ENCODE measurements at regions not wholly inside any gene's neighbourhood (a gene's known extent, or its start where the extent isn't known, plus 50 kb on each side); places are given as distances from the start of the nearest gene placed in this dataset.
"Not testable (repeated sequence)": the region's sequence is repeated elsewhere in the genome, so short reads cannot be mapped to it uniquely, and the experiment has no call there.

- no peak for DNase-seq (ENCODE audit: low spot score)
- no peak overlapping the region for H3K27ac ChIP-seq
These were observed 272.6 kb downstream of the FGFR2 start for GRCh38 chr10:121325490-121326231.

DNA sequence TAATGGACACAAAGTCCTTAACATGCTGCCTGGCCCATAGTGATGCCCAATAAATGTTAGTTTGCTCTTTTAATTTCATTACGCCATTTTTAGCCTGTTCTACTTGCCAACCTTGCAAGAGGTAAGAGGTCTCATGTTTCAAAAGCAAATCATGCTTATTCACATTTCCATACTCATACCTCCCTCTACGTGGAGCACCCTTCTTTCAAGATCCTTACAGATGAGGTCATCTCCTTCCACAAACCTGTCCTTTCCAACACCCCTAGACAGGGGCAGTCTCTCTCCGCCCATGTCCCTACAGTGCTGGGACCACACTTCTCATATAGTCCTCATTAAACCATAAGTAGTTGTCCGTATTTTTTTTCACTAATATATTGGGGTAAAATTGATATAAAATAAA is 271.3 kb downstream of the FGFR2 start:
- DNase-seq (ENCODE audit: low spot score) = no peak
- Histone ChIP-seq H3K4me3 (no peak overlapping the region), H3K27ac (no peak overlapping the region)
- TF ChIP-seq, protein P1, sequence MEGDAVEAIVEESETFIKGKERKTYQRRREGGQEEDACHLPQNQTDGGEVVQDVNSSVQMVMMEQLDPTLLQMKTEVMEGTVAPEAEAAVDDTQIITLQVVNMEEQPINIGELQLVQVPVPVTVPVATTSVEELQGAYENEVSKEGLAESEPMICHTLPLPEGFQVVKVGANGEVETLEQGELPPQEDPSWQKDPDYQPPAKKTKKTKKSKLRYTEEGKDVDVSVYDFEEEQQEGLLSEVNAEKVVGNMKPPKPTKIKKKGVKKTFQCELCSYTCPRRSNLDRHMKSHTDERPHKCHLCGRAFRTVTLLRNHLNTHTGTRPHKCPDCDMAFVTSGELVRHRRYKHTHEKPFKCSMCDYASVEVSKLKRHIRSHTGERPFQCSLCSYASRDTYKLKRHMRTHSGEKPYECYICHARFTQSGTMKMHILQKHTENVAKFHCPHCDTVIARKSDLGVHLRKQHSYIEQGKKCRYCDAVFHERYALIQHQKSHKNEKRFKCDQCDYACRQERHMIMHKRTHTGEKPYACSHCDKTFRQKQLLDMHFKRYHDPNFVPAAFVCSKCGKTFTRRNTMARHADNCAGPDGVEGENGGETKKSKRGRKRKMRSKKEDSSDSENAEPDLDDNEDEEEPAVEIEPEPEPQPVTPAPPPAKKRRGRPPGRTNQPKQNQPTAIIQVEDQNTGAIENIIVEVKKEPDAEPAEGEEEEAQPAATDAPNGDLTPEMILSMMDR (IDR thresholded peaks at IDR 0.05) = no peak

More at GRCh38 chr10:121325490-121326231, 272.6 kb downstream of the FGFR2 start:
- no peak overlapping the region for H3K4me3 ChIP-seq
- TF ChIP-seq, protein P1 (IDR thresholded peaks at IDR 0.05) = no peak

DNA sequence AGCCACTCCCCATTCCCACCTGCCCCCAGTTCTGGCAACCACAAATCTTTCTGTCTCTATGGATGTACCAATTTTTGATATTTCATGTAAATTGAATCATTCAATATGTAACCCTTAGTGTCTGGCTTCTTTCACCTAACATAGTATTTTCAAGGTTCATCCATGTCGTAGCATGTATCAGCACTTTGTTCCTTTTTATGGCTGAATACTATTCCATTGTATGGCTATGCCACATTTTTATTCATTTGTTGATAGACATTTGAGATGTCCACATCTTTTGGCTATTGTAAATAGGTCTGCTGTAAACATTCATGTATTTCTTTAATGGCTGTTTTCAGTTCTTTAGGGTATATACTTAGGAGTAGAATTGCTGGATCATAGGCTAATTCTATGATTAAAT is 270.5 kb downstream of the FGFR2 start:
- no peak overlapping the region for H3K4me3 ChIP-seq
- TF ChIP-seq, protein P1 (IDR thresholded peaks at IDR 0.05) = no peak

DNA sequence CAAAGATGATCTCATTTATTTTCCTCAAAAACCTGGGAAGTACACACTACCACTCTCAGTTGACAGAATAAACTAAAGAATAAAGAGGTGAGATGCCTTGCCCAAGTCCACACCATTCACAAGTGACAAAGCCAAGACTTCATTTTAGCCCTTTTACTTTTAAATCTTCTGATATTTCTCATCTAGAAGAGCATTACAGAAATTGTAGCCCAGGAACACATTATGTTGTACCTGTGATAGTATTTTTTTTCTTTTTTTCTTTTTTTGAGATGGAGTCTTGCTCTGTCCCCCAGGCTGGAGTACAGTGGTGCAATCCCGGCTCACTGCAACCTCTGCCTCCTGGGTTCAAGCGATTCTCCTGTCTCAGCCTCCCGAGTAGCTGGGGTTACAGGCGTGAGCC is 268.6 kb downstream of the FGFR2 start:
- H3K4me3 ChIP-seq; H3K27ac ChIP-seq; DNase-seq (ENCODE audit: low spot score): not testable (repeated sequence)

More for the DNA sequence above, 270.5 kb downstream of the FGFR2 start:
- no peak for DNase-seq (ENCODE audit: low spot score)
- no peak overlapping the region for H3K27ac ChIP-seq

- TF ChIP-seq, protein P1 (IDR thresholded peaks at IDR 0.05) = no peak
- no peak overlapping the region for H3K27ac ChIP-seq
- no peak overlapping the region for H3K4me3 ChIP-seq
- DNase-seq (ENCODE audit: low spot score) = no peak
These were observed 267.7 kb downstream of the FGFR2 start for GRCh38 chr10:121330563-121330962.

DNA sequence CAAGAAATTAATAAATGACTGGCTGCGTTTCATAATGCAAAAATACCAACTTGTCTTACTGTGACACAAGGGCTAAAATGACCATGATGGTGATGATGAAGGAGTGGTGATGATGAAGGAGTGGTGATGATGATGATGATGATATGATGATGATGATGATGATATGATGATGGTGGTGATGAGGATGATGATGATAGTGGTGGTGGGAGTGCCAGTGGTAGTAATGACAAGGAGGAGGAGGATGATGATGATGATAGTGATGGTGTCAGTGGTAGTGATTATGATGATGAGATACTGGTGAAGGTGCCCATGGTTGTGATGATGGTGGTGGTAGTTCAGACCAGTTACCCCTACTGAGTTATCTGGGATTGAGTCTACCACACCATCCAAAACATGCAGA is 265.9 kb downstream of the FGFR2 start:
- no peak for DNase-seq (ENCODE audit: low spot score)
- TF ChIP-seq, protein P1 (IDR thresholded peaks at IDR 0.05) = no peak
- Histone ChIP-seq H3K4me3 (no peak overlapping the region), H3K27ac (no peak overlapping the region)

GRCh38 chr10:121332829-121333765 is 265.1 kb downstream of the FGFR2 start:
- DNase-seq (ENCODE audit: low spot score) = no peak
- TF ChIP-seq, protein P1 (IDR thresholded peaks at IDR 0.05) = no peak
- H3K27ac ChIP-seq = no peak overlapping the region
- H3K4me3 ChIP-seq = no peak overlapping the region
